Heart left ventricle (tissue), 13 donors: ENCODE measurements at regions not wholly inside any gene's neighbourhood (a gene's known extent, or its start where the extent isn't known, plus 50 kb on each side); places are given as distances from the start of the nearest gene placed in this dataset.

Experiments
- CTCF ChIP-seq, 12 donors: fragments of 200-600 bp; sonication (generic) in 4 of 12; IDR thresholded peaks; one replicate each; pipeline versions ENCODE4 v1.5.0 to v1.8.0; 2018 to 2022; ENCODE audit warnings: antibody characterized with exemption in 12 of 12, mild to moderate bottlenecking in 5 of 12
- POLR2A ChIP-seq, 2 donors: fragments of 450-650 bp; IDR thresholded peaks; one replicate each; pipeline ENCODE4 v1.6.1; 2017; ENCODE audit warnings: antibody characterized with exemption in 2 of 2, mild to moderate bottlenecking in 2 of 2, moderate library complexity in 2 of 2
- donor health status: ischemic (EF 13 %, LVEDD 7.1; RV severe dilation, severe dysfunction).
- donor health status: DM: no; HTN: yes; CAD: no.
- donor health status: DM: no; HTN: no; CAD: no.
- donor health status: ischemic (EF 25% LVEDD 6.9; RV normal size, moderate dysfunction).
- donor health status: ischemic (EF 25% LVEDD 5.7; RV mildly dilated, moderate dysfunction).
- donor health status: ischemic (EF 35%, LVEDD 5.7; RV mildly dilated, moderate dysfunction).
- donor health status: nonischemic (EF 11% LVEDD 7.7; RV severe dilation, severe dysfunction).
- donor health status: DM: yes; HTN: yes; CAD: no.
- donor health status: PGD.
- donor health status: ischemic (EF 29% LVEDD 5.4; RV normal size, mild dysfunction).
- donor health status: nonischemic (EF 23%, LVEDD 6.1; RV moderate dilation, normal function).

- TF ChIP-seq POLR2A (IDR thresholded peaks at IDR 0.05) (no peak), CTCF (IDR thresholded peaks at IDR 0.05) (no peak)
These were observed 125.3 kb downstream of the SEC23IP start for GRCh38 chr10:120017733-120018417.
